AG04449 (cell line): ENCODE measurements at regions not wholly inside any gene's neighbourhood (a gene's known extent, or its start where the extent isn't known, plus 50 kb on each side); places are given as distances from the start of the nearest gene placed in this dataset.
"Not testable (repeated sequence)": the region's sequence is repeated elsewhere in the genome, so short reads cannot be mapped to it uniquely, and the experiment has no call there.

Experiments used
- CTCF ChIA-PET: fragments of 350-600 bp; formaldehyde crosslinking; extraction: SDS; loops from one replicate; lab custom pipeline; 2021; ENCODE audit warnings: antibody characterized with exemption; lab: Yijun Ruan, JAX
- POLR2A ChIA-PET: fragments of 400-600, 350-600 bp; formaldehyde crosslinking; extraction: SDS; loops from one replicate; lab custom pipeline; 2020; ENCODE audit warnings: antibody characterized with exemption, inconsistent platforms; lab: Yijun Ruan, JAX
- DNase-seq: peaks from one replicate; pipeline ENCODE4 v3.0.0-alpha.2; 2010; ENCODE audit warnings: low read depth, low spot score
- H3K4me3 ChIP-seq: 2 replicates; pipeline ENCODE4 v1.5.1; 2011; ENCODE audit warnings: low read depth, mild to moderate bottlenecking, control low read depth, low read length
- TF ChIP-seq, protein P1 (sequence below): IDR thresholded peaks from one replicate; pipeline ENCODE4 v1.5.1; 2011; ENCODE audit warnings: mild to moderate bottlenecking, moderate library complexity, low read length, control low read depth, inconsistent platforms; ENCODE audit not compliant: insufficient read depth; ENCODE audit errors: missing control alignments

DNA sequence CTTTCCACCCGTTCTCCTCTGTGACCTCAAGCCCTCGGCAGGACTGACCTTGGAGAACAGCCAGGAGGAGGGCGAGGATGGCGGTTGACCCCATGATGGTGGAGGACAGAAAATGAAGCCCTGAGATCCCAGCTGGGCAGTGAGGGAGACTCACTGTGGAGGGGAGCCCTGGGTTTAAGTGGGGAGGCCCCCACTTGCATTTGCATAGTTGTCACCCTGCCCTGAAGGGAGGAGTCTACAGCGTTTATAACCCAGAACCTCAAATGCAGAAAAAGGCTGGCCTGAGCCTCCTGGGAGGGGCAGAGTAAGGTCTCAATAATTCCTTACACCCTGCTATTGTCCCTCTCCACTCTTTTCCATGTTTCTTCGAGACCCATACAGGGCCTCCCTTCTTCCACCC is 1052.7 kb downstream of the TMEM121 start:
- ChIA-PET POLR2A (no interaction called here), CTCF (no interaction called here)
- no peak overlapping the region for H3K4me3 ChIP-seq
- TF ChIP-seq, protein P1, sequence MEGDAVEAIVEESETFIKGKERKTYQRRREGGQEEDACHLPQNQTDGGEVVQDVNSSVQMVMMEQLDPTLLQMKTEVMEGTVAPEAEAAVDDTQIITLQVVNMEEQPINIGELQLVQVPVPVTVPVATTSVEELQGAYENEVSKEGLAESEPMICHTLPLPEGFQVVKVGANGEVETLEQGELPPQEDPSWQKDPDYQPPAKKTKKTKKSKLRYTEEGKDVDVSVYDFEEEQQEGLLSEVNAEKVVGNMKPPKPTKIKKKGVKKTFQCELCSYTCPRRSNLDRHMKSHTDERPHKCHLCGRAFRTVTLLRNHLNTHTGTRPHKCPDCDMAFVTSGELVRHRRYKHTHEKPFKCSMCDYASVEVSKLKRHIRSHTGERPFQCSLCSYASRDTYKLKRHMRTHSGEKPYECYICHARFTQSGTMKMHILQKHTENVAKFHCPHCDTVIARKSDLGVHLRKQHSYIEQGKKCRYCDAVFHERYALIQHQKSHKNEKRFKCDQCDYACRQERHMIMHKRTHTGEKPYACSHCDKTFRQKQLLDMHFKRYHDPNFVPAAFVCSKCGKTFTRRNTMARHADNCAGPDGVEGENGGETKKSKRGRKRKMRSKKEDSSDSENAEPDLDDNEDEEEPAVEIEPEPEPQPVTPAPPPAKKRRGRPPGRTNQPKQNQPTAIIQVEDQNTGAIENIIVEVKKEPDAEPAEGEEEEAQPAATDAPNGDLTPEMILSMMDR: no peak
- no peak for DNase-seq

DNA sequence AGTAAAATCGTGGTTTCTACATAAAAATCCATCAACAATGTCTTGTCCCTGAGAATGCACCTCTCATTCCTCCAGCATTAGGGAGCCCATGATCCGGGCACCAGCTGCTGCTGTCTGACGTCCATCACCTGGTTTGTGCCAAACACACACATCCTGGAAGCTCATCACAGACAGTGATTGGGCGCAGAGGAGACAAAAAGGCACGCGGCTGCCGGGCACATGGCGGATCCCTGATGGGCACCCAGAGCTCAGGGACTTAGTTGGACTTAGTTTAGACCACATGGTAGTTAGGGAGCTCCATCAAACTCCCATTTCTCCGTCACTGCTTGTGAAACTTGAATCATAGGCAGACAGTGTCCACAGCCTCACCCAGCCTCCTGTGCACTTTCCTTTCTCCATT is 1059.3 kb downstream of the TMEM121 start:
- TF ChIP-seq, protein P1: no peak
- no peak for DNase-seq
- ChIA-PET CTCF (no interaction called here), POLR2A (no interaction called here)
- H3K4me3 ChIP-seq: no peak overlapping the region

DNA sequence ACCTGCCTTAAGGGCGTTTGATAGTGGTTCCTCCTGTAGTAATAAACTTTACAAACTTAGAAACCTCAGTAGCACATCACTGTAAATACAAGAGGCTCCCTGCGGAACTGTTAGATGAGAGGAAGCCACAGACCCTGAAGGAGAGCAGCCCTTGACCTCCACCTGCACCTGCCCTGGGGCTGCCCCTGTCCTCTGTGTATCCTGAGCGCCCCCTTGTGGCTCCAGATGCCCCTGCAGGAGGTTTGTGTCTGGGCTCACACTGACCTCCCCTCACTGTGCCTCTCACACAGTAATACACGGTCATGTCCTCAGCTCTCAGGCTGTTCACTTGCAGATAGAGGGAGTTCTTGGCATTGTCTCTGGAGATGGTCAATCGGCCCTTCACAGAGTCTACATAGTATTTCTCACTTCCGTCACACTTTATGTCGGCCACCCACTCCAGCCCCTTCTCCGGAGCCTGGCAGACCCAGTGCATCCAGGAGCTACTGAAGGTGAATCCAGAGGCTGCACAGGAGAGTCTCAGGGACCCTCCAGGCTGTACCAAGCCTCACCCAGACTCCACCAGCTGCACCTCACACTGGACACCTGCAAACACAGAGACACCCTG is 1059.8 kb downstream of the TMEM121 start:
- H3K4me3 ChIP-seq: no peak overlapping the region
- DNase-seq: no peak
- CTCF ChIA-PET: no interaction called here
- POLR2A ChIA-PET: no interaction called here
- TF ChIP-seq, protein P1: no peak

DNA sequence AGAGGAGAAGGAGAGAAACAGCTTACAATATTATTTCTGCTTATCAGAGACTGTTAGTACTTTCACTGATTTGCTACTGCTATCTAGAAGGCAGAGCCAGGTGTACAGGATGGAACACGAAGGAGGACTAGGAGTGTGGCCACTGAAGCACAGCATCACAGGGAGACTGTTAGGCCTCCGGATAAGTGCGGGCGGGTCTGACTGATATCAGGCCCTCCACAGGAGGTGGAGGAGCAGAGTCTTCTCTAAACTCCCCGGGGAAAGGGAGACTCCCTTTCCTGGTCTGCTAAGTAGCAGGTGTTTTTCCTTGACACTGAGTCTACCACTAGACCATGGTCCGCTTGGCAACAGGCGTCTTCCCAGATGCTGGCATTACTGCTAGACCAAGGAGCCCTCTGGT is 1065.2 kb downstream of the TMEM121 start:
- DNase-seq, CTCF ChIA-PET, POLR2A ChIA-PET, H3K4me3 ChIP-seq: not testable (repeated sequence)

DNA sequence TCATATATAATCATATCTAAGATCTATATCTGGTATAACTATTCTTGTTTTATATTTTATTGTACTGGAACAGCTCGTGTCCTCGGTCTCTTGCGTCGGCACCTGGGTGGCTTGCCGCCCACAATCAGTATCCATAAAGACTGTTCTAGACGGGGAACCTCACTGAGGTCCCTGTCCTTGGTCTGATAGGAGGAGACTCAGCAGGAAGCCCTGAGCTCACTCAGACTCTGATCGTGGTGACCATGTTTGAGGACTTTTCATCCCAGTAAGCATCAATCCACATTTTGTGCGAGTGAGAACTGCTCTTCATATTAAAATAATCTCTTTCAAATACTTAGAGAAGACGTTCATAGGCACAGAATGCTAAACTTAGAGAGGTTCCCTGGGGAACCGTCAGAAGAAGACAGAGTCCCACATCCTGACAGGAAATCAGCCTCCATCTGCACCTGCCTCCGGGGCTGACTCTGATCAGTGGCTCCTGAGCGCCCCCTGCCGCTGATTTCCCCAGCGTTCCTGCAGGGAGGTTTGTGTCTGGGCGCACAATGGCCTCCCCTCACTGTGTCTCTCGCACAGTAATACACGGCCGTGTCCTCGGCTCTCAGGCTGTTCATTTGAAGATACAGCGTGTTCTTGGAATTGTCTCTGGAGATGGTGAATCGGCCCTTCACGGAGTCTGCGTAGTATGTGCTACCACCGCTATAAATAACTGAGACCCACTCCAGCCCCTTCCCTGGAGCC is 1065.9 kb downstream of the TMEM121 start:
- CTCF ChIA-PET, H3K4me3 ChIP-seq, DNase-seq, POLR2A ChIA-PET: not testable (repeated sequence)

DNA sequence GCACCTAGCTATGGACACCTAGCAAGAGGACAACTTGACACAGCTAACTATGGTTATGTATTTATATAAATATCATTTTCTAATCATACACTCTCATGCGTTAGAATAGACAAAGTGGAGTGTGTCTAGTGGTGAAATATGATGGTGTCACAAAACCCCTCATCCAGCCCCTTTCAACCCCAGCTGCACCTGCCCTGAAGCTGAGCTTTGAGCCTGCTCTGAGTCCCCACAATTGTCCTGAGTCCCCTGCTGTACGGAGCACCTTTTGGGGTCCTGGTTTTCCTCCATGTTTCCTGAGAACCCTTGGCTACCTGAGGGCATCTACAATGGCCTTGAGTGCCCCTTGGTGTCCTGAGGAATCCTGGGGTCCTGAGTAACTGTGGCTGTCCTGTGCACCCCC is 1072.8 kb downstream of the TMEM121 start:
- H3K4me3 ChIP-seq: no peak overlapping the region
- no peak for DNase-seq
- CTCF ChIA-PET: no interaction called here
- POLR2A ChIA-PET: no interaction called here
- TF ChIP-seq, protein P1: no peak

DNA sequence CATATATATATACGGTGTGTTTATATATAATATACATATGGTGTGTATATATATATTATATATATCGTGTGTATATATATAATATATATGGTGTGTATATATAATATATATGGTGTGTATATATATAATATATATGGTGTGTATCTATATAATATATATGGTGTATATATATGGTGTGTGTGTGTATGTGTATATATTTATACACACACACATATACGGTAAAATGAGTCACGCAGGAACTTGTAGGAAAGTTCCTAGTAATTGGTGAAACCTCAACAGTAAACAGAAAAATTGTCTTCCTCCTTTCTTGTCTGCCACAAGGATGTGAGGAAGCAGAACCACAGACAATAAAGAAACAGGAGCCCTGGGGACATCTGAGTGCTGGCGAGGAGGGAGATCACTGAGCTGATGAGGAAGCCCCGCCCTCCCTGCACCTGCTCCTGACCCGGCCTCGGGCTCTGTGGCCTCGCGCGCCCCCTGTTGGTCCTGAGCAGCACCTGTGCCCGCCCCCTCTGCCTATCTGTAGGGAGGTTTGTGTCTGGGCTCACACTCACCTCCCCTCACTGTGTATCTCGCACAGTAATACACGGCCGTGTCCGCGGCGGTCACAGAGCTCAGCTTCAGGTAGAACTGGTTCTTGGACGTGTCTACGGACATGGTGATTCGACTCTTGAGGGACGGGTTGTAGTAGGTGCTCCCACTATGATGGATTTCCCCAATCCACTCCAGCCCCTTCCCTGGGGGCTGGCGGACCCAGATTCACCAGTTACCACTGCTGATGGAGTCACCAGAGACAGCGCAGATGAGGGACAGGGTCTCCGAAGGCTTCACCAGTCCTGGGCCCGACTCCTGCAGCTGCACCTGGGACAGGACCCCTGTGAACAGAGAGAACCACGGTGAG is 1079.4 kb downstream of the TMEM121 start:
- CTCF ChIA-PET: no interaction called here
- no peak overlapping the region for H3K4me3 ChIP-seq
- DNase-seq: no peak
- POLR2A ChIA-PET: no interaction called here
- TF ChIP-seq, protein P1: no peak
